Transverse colon (tissue), 4 donors: ENCODE measurements at regions not wholly inside any gene's neighbourhood (a gene's known extent, or its start where the extent isn't known, plus 50 kb on each side); places are given as distances from the start of the nearest gene placed in this dataset.

Experiments used
- DNase-seq: peaks from one replicate; pipeline ENCODE4 v3.0.0-alpha.2; 2019
- H3K27ac ChIP-seq, 4 donors: fragments of 200-600 bp; sonication (generic); 2 replicates each; pipeline ENCODE4 v1.5.1; 2016 to 2018; ENCODE audit warnings: inconsistent platforms in 4 of 4
- H3K27me3 ChIP-seq: fragments of 200-600 bp; sonication (generic); 2 replicates; pipeline ENCODE4 v1.5.1; 2017; ENCODE audit warnings: inconsistent platforms
- H3K36me3 ChIP-seq, 4 donors: fragments of 200-600 bp; sonication (generic); 2 replicates each; pipeline ENCODE4 v1.5.1; 2017 to 2019; ENCODE audit warnings: inconsistent platforms in 4 of 4
- H3K4me1 ChIP-seq, 4 donors: fragments of 200-600 bp; sonication (generic); 2 replicates each; pipeline ENCODE4 v1.5.1; 2017 to 2020; ENCODE audit warnings: inconsistent platforms in 4 of 4
- H3K4me3 ChIP-seq, 4 donors: fragments of 200-600 bp; sonication (generic); 1 replicate in 1 of 4; 2 replicates in 3 of 4; pipeline versions ENCODE4 v1.5.1 to v1.6.1; 2017 to 2019; ENCODE audit warnings: inconsistent platforms in 4 of 4
- H3K9me3 ChIP-seq, 2 donors: fragments of 200-600 bp; sonication (generic); 2 replicates each; pipeline ENCODE4 v1.5.1; 2017 to 2019; ENCODE audit warnings: inconsistent platforms in 2 of 2
- CTCF ChIP-seq, 5 experiments: fragments of 200-600 bp in 3 of 5; fragments of 450-650 bp in 2 of 5; sonication (generic) in 3 of 5; IDR thresholded peaks; 1 replicate in 2 of 5; 2 replicates in 3 of 5; pipeline ENCODE4 v1.5.1; 2016 to 2017; ENCODE audit warnings: antibody characterized with exemption in 5 of 5, inconsistent platforms in 3 of 5, mild to moderate bottlenecking in 2 of 5, moderate library complexity in 1 of 5
- EP300 ChIP-seq: sonication (generic); formaldehyde crosslinking; IDR thresholded peaks from one replicate; pipeline ENCODE4 v1.6.1; 2017; ENCODE audit warnings: antibody characterized with exemption, low read depth
- POLR2A ChIP-seq: fragments of 450-650 bp; IDR thresholded peaks from one replicate; pipeline ENCODE4 v1.6.1; 2016; ENCODE audit warnings: antibody characterized with exemption, mild to moderate bottlenecking, moderate library complexity
- POLR2AphosphoS5 ChIP-seq, 3 donors: sonication (generic); formaldehyde crosslinking; IDR thresholded peaks; one replicate each; pipeline ENCODE4 v1.6.1; 2016; ENCODE audit warnings: antibody characterized with exemption in 3 of 3
- WGBS, 2 donors: methylation state at CpG; one replicate each; pipeline ENCODE4 v1.1.5; 2018; ENCODE audit warnings: low coverage in 1 of 2; 5-methylcytosine and 5-hydroxymethylcytosine counted together
- in situ Hi-C, 4 donors: fragments of 200-750 bp; cut with MboI; loops; one replicate each; pipeline versions ENCODE4 v1.15.0 to v1.15.1; 2017; ENCODE audit warnings: low sequenced_read_pairs in 3 of 4, low pct_ligation_motif_present in 1 of 4, low pct_unique_long_range_greater_than_20kb in 1 of 4
- intact Hi-C: fragments of 100-400 bp; cut with DNase I; formaldehyde crosslinking; loops from one replicate; pipeline ENCODE4 v1.15.1; 2023; ENCODE audit warnings: low total_unique reads

- intact Hi-C loops (no loop called here), in situ Hi-C loops (no loop called here)
- Histone ChIP-seq H3K4me3 (no peak overlapping the region), H3K9me3 (no peaks in the 10 kb centered on the region), H3K36me3 (no peaks in the 10 kb centered on the region), H3K4me1 (peaks cover 0 to under 1% (median 0%) of the 10 kb centered on the region in 4 donors), H3K27ac (no peak overlapping the region), H3K27me3 (no peaks in the 10 kb centered on the region)
- no peak for DNase-seq
- 64 to 77% methylated on average over 4 of the region's 4 CpGs for WGBS, 2 donors
- no peak for TF ChIP-seq CTCF (IDR thresholded peaks at IDR 0.05)
- TF ChIP-seq POLR2AphosphoS5 (IDR thresholded peaks at IDR 0.05): no peak
- TF ChIP-seq EP300: no peak
- no peak for TF ChIP-seq POLR2A
Measured at GRCh38 chr6:6386010-6386409, 65.5 kb upstream of the F13A1 start.

- Histone ChIP-seq H3K4me1 (peaks cover 0 to 2% (median 0%) of the 10 kb centered on the region in 4 donors), H3K36me3 (no peaks in the 10 kb centered on the region), H3K27ac (no peak overlapping the region), H3K4me3 (no peak overlapping the region), H3K27me3 (no peaks in the 10 kb centered on the region), H3K9me3 (no peaks in the 10 kb centered on the region)
- 51 to 67% methylated on average over 3 to 7 of the region's 7 CpGs for WGBS, 2 donors
- in situ Hi-C loops (no loop called here), intact Hi-C loops (no loop called here)
- no peak for DNase-seq
- TF ChIP-seq CTCF (IDR thresholded peaks at IDR 0.05): no peak
Measured at GRCh38 chr6:6390849-6391602, 70.6 kb upstream of the F13A1 start.

- DNase-seq: no peak
- intact Hi-C loops (no loop called here), in situ Hi-C loops (no loop called here)
- H3K27me3 ChIP-seq: no peaks in the 10 kb centered on the region
- no peak overlapping the region for H3K4me3 ChIP-seq
- 78 to 86% methylated on average over 3 to 7 of the region's 7 CpGs for WGBS, 2 donors
- peaks cover 0 to 2% (median 0%) of the 10 kb centered on the region in 4 donors for H3K4me1 ChIP-seq
- TF ChIP-seq CTCF (IDR thresholded peaks at IDR 0.05): no peak
- no peak for TF ChIP-seq EP300
- no peak for TF ChIP-seq POLR2AphosphoS5 (IDR thresholded peaks at IDR 0.05)
- no peak for TF ChIP-seq POLR2A
- H3K27ac ChIP-seq: no peak overlapping the region
- no peaks in the 10 kb centered on the region for H3K9me3 ChIP-seq
- no peaks in the 10 kb centered on the region for H3K36me3 ChIP-seq
Measured at GRCh38 chr6:6392214-6393068, 72.0 kb upstream of the F13A1 start.

DNA sequence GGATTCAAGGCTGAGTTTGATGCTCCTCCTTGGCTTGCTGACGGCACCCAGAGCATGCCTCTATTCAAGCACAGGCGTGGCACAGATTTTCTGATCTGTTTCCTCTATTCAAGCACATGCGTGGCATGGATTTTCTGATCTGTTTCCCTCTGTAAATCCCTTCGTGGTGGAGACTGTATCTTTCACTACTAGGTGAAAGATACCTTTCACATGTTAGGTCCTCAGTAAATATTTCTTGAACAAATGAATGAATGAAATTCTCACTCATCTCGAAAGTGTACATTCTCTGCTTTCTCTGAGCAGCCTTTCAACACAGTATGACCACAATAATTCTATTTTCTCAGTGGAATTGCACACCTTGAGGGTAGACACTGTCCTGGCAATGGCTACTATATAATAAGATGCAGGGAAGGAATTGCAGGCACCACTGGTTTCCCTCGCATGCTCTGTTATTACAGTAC lies 72.6 kb upstream of the F13A1 start:
- Histone ChIP-seq H3K9me3 (no peaks in the 10 kb centered on the region), H3K4me1 (peaks cover 0 to 2% (median 0%) of the 10 kb centered on the region in 4 donors), H3K27ac (no peak overlapping the region), H3K27me3 (no peaks in the 10 kb centered on the region), H3K4me3 (no peak overlapping the region), H3K36me3 (no peaks in the 10 kb centered on the region)
- no peak for DNase-seq
- intact Hi-C loops: no loop called here
- in situ Hi-C loops: no loop called here
- TF ChIP-seq POLR2AphosphoS5 (IDR thresholded peaks at IDR 0.05) (no peak), POLR2A (no peak), CTCF (IDR thresholded peaks at IDR 0.05) (no peak), EP300 (no peak)
- WGBS, 2 donors: 50 to 53% methylated on average over 4 to 6 of the region's 6 CpGs
